HG03342 (cell line): ENCODE measurements at regions not wholly inside any gene's neighbourhood (a gene's known extent, or its start where the extent isn't known, plus 50 kb on each side); places are given as distances from the start of the nearest gene placed in this dataset.
A peak's percentile ranks its signal among the peaks of the same experiment; 100 is the strongest.

Source experiments
- ATAC-seq: cut with Tn5 transposase; IDR thresholded peaks from one replicate; pipeline ENCODE4 v1.9.1; 2021; ENCODE audit warnings: mild to moderate bottlenecking, moderate library complexity; ENCODE audit not compliant: unreplicated experiment

DNA sequence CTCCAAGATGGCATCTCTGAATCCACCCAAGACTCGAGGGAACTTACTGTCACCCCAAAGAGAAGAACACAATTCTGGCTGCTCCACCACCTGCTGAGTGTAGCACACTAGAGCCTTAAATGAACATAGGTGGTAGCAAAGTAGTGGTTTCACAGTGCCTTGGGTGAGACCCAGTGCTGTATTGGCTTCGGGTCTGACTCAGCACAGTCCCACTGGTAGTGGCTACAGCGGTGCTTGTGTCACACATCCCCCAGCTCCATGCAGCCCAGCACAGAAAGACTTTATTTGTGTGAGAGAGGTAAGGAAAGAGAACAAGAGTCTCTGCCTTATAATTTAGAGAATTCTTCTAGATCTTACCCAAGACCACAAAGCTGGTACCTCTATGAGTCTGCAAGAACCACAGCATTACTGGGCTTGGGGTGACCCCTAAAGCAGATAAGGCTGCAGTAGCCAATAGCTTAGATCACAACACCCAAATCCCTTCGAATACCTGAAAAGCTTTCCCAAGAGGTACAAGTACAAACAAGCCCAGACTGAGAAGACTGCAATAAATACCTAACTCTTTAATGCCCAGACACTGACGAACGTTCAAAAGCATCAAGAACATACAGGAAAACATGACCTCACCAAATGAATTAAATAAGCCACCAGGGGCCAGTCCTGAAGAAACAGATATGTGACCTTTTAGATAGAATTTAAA lies 83.3 kb upstream of the SLC38A4 start:
- no peak for ATAC-seq

DNA sequence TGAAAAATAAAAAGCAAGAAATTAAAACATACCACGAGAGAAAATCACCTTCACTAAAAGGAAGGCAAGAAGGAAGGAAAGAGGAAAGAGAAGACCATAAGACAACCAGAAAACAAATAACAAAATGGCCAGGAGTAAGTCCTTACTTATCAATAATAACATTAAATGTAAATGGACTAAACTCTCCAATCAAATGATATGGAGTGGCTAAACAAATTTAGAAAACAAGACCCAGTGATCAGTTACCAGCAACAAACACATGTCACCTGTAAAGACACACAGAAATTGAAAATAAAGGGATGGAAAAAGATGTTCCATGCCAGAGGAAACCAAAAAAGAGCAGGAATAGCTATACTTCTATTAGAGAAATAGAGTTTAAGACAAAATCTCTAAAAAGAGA lies 85.0 kb upstream of the SLC38A4 start:
- ATAC-seq: no peak

DNA sequence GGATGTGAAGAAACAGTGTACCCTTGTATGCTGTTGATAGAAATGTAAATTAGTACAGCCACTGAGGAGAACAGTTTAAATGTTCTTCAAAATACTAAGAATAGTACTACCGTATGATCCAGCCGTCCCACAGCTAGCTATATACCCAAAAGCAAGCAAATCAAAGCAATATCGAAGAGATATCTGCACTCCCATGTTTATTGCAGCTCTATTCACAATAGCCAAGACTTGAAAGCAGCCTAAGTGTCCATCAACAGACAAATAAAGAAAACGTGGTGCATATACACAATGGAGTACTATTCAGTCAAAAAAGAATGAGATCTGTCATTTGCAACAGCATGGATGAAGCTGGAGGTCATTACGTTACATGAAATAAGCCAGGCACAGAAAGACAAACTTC lies 88.5 kb upstream of the SLC38A4 start:
- ATAC-seq: no peak

DNA sequence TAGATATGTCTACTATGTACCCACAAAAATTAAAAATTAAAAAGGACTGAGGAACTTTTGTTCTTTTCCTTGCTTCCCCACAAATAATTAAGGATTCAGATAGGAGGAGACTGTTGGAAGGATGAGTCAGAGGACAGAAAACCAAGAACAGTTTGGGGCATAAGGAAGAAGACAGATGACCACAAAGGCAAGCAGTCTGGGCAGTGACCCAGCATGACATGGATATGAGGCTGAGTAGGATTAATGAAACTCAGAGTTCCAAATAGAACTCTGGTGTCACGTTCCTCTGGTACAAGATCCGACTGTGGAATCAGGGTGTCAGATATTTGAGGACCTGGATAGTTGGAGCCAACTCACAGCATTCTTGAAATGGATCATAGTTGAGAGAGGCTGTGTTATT lies 89.3 kb upstream of the SLC38A4 start:
- no peak for ATAC-seq

DNA sequence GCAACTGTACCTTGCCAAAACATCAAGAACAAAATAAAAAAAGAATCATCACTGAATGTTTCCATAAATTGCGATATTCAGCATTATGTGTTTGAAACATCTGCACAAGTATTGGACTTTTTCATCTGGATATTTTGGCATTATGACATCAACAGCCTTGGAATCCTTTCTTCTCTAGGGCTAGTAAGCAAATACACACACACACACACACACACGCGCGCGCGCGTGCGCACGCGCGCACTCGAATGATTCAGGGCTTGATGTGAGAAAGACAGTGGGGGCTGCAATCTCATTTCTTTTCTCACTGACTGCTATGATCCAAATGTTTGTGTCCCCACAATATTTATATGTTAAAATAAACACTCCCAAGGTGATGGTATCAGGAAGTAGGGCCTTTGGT lies 90.0 kb upstream of the SLC38A4 start:
- ATAC-seq: no peak

DNA sequence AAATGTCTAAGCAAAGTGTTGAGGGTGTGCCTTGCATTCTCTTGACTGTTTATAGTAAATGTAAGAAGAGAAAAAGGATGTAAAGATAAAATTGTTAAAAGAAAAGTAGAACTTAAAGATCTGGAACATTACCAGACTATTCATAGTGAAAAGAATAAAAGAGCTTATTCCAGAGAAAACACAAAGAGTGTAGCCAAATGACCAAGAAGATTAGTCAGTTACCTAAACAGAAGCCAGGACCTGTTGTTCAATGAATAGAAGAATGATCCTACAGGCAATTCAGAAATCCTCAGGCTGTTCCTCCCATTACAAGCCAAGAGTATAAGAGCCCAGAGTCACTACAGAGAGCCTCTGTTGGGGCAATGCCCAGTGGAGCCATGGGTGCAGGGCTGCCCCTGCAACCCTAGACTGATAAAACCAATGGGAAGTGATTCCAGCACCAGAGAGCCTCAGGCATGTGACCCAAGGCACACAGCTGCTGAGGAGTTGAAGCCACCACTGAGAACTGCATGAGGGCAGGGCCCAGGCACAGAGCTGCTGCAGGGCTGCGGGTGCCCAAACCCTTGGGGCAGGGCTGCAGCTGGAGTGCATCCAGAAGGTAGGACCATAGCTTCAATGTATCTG lies 91.1 kb upstream of the SLC38A4 start:
- ATAC-seq: no peak

DNA sequence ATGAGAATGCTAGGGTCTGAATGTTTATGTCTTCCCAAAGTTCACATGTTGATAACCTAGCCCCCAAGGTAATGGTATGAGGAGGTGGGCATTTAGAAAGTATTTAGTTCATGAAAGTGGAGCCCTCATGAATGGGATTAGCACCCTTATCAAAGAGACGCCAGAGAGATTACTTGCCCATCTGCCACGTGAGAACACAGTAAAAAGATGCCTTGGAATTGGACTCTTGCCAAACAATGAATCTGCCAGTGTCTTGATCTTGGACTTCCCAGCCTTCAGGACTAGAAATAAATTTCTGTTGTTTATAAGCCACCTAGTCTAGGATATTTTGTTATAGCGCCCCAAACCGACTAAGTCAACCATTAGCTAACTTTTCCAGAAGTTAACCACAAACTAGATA lies 92.0 kb upstream of the SLC38A4 start:
- ATAC-seq: no peak

DNA sequence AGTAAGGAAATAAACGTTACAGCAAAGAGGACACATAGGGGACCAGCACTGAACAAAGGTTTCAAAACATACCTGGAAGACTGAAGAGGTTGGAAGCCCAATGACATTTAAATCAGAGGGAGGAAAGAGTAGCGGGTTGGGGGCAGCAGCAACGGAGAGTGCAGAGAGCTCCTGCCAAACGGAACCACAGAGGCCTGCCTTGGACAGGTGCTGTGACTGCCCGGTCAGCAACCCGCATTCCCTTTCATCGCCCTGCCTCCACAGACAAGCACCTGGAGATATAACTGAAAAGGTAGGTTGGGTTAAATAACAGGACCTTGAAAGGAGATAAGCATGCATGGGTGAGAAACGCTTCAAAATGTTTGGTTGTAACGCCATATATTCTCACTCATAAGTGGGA lies 92.8 kb upstream of the SLC38A4 start:
- no peak for ATAC-seq

DNA sequence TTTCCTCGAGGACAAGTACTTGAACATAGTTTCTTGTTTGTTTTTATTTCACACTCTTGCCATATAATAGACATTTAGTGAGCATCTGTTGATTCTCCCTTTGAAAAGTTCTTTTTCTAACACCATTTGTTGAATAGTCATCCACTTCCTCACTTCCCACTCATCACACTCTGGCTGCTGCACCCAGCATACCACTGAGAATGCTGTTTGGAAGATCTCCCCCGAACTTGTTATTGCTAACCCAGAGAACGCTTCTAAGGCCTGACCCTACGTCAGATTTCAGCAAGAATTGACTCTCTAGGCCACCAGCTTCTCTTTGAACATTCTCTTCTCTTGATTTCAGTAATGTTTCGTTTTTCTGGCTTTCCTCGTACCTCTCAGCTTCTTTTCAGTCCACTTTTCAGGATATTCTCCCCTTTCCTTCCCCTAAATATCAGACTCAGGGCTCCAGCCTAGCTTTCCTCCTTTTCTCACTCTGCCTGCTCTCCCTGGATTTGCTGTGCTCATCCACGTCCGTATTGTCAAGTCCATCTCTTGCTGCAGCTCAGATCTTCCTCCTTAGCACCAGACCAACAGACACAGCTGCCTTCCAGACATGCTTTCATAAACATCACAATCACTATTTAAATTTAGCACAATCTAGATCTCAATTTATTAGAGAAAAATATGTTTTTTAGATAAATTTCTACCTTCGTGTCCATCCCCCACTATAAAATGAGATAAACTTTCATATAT lies 94.0 kb upstream of the SLC38A4 start:
- no peak for ATAC-seq

DNA sequence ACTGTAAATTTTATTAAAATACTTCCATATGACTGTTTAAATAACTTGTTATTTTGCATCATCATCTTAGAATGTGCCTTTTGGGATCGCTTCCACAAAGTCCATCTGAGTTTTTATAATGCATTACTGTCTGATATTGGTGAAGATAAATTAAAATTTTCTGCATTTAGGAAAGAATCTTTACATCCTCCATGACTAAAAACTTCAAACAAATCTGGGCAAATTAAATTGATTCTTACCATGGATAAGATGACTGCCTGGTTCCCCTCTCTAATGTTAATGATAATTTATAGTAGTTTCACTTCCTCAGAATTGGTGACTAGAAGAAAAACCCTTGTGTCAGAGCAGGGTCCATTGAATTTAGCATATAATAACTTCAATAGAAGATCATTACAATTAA lies 94.7 kb upstream of the SLC38A4 start:
- peak; percentile 77 for ATAC-seq

DNA sequence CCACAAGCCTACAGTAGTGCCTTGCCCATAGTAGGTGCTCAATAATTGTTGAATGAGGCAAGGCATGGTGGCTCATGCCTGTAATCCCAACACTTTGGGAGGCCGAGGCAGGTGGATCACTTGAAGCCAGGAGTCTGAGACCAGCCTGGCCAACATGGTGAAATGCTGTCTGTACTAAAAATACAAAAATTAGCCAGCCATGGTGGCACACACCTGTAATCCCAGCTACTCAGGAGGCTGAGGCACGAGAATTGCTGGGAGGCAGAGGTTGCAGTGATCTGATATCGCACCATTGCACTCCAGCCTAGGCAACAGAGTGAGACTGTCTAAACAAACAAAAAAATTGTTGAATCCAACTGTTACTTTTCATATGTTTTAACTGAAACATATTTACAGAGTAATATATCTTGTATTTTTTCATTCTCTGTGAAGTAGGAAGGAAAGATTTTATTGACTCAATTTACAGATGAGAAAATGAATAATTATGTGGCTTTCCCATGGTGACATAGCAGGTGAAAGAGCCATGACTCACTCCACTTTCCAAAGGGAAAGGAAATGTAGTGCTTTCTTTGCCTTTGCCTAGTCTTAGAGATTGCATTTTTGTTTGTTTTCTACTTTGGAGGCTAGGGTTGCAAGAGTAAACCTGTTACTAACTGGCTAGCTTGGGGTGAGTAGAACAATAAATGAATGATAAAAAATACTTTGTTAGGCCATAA lies 95.4 kb upstream of the SLC38A4 start:
- ATAC-seq: no peak

DNA sequence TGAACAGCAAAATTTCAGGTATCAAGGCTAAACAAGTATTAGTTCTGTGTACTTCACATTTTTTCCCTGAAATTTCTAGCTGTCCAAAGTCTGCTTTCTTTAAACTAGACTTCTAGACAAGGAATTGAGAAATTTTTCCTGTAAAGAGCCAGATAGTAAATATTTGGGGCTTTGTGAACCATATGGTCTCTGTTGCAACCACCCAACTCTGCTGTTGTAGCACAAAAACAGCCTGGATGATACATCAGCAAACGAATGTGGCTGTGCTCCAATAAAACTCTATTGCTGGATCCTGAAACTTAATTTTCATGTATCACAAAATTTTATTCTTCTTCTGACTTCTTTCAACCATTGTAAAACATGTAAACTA lies 96.0 kb upstream of the SLC38A4 start:
- no peak for ATAC-seq

DNA sequence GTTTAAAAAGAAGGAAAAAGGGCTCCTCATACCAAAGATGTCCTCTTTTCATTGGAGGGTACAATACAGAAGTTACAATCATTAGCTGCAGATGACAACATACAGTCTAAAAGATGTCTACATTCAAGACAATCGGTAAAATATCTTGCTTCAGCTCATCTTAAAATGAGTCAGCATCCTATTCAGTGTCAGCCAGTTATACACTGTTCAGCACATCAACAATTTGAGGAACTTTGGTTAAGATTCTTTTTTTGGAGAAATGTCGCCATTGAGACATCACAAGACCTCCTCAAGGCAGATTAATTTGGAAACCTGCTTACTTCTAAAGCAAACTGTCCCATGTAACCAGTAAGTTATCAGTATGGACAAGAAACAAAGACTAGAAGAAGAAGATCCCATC lies 100.7 kb upstream of the SLC38A4 start:
- no peak for ATAC-seq

DNA sequence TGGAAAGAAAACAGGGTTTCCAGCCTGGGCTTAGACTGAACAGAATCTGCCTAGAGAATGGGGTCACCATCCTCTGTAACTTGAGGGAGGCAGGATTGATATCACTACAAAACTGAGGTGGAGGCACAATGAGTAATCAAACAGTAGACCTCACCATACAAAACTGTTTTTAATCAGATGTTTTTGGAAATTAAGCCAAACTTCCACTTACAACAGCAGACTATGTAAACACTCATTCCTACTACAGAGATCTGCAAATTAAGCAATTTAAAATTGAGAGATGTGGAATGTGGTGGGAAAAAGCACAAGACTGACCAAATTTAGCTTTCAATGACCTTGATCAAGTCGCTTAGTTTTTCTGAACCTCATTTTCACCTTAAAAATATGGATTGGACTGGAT lies 104.3 kb upstream of the SLC38A4 start:
- no peak for ATAC-seq

DNA sequence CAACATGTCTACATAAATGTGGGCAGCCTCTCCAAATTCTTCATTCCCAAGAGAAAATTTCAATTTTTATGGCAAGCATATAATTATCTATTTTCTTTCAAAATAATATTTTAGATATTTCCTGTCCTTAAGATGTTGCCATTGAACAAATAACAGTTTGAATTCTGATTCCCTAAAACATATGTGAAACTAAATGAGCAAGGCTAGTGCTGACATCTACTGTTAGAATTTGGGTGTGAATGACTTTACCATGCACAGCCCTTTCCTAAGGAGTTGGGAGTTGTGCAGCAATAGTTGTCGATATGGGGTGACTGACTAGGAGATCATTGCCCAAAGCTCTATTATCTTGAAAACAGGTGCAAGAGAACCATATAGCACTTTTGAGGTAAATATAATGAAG lies 108.2 kb upstream of the SLC38A4 start:
- no peak for ATAC-seq

DNA sequence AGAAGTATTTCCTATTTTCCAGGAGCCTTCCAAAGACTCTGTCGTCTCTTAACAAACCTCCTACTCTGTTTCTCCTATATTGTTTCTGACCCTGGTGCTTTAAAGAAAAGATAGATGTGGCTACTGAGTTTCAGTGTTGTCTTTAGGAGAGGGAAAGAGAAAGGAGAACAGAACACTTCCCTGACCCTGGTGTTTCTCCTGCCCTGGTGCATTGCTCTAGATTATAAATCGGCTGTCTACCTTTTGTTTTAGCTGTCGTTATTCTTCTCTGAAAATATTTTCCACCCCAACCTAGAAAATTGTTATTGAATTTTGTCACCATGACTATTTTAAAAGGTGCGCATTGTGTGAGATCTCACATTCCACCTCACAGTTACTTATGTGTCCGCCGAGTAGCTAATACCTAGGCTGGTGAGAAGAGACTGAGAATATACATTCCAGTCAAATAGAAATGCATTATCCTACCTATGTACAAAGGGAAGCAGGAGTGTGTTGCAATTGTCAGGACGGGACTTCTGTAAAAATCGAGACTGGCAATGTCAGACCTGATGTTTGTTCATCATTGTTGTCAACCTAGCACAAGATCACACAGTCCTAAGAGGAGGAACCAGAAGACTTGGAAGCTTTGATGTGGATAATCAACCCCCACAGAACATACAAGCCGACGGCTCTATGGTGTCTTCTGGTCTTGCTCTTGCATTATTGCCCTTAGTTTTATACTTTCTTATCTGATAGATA lies 108.7 kb upstream of the SLC38A4 start:
- no peak for ATAC-seq

DNA sequence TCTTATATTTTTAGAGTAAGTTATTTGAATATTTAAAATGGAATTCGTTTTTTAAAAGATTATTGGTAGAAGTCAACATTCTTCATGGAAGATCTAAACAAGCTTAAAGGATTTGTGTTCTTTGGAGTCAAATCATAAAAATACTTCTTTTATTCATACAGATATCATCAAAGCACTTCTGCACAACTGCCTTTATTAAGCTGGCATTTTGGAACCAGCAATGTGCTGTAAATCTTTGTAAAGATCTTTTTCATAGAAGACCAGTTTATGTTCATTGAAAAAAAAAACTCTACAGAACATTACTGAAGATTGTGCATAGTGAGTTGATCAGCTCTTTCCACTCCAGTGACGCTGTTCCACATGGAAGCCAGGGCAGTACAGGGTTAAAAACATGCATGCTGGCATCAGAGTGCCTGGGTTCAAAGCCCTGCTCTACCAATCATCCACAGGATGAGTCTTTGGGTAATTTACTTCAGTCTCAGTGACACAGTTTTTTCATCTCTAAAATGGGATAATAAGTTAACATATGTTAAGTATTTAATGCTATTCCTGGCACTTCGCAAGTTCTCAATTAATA lies 109.6 kb upstream of the SLC38A4 start:
- no peak for ATAC-seq

DNA sequence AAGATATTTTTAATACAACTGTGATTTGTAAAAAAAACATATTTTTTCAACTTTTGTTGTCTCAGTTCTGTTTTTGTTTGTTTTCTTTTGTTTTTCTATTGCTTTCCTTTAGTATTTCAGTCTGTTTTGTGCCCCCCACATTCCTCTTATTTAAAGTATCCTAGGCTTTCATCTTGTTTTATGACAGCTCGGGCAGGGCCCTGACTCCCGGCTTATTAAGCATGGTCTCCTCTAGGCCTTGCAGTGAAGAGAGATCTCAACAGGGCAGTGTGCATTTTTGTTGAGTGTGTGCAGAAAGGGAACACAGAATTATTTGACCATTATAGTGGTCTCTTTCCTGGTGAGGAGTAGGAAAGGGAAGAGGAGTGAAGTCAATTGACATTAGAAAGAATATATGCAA lies 110.2 kb upstream of the SLC38A4 start:
- ATAC-seq: no peak

DNA sequence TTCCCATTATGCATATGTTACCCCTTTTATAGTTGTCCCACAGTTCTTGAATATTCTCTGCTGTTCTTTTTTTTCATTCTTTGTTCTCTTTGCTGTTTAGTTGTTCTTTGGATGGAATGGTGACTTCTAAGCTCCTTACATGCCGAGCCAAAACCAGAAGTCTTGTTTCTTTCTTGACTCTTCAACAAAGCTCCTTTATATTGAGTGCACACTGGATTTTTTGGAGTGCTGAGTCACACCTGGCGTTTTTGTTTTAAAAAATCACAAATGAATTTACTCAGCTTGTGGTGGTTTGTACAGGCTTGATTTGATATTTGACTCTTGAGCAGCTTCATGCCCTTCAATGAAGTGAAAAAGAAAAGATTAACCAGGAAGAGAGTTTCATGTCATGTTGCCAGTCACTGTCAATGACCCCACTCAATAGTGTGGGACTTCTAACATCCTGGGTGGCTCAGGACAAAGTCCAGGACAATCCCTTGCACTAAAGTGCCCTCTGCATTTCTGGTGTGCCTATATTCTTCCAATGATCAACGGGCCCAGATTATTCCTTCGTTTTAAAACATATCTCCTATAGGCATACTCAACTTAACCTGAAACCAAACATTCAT lies 112.4 kb upstream of the SLC38A4 start:
- no peak for ATAC-seq

DNA sequence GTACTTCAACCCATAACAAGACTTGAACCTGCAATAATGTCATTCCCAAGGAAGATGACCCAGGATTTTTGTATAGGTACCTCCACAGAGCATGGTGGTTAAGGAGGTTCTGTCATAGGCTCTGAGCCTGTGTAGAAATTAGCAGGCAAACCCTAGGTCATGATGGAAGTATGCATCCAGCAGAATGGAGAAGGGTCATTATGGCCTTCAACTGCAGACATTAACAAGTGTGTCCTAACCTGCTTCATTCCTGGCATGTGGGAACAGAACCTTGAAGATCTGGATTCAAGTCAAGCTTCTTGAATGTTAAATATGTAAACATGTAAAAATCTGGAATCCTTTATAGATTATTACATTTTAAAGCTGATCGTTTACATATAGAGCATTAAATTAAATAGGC lies 116.2 kb upstream of the SLC38A4 start:
- no peak for ATAC-seq
